ENCODE measurements at regions not wholly inside any gene's neighbourhood (a gene's known extent, or its start where the extent isn't known, plus 50 kb on each side); places are given as distances from the start of the nearest gene placed in this dataset.

GRCh38 chr2:64300066-64300465 lies 153.9 kb upstream of the LGALSL start:
- no peak for DNase-seq (ENCODE audit: low read depth, low spot score)
- TF ChIP-seq CTCF (conservative IDR thresholded peaks at IDR 0.05) = no peak
- Mint-ChIP-seq H3K4me3 (no peak overlapping the region), H3K9me3 (peaks cover 2% of the 10 kb centered on the region), H3K4me1 (peaks cover 5% of the 10 kb centered on the region), H3K27ac (ENCODE audit: unreplicated experiment) (no peak overlapping the region), H3K27me3 (ENCODE audit: low read depth) (peaks cover 4% of the 10 kb centered on the region), H3K36me3 (ENCODE audit: low read depth) (no peaks in the 10 kb centered on the region)

- no peak for TF ChIP-seq CTCF (conservative IDR thresholded peaks at IDR 0.05)
- H3K36me3 Mint-ChIP-seq (ENCODE audit: low read depth) = no peaks in the 10 kb centered on the region
- no peak for DNase-seq (ENCODE audit: low read depth, low spot score)
- no peaks in the 10 kb centered on the region for H3K4me1 Mint-ChIP-seq
- peaks cover 10% of the 10 kb centered on the region for H3K9me3 Mint-ChIP-seq
- no peaks in the 10 kb centered on the region for H3K27me3 Mint-ChIP-seq (ENCODE audit: low read depth)
- no peak overlapping the region for H3K27ac Mint-ChIP-seq (ENCODE audit: unreplicated experiment)
- no peak overlapping the region for H3K4me3 Mint-ChIP-seq
These were observed 150.7 kb upstream of the LGALSL start for GRCh38 chr2:64303250-64303649.

- no peaks in the 10 kb centered on the region for H3K27me3 Mint-ChIP-seq (ENCODE audit: low read depth)
- no peak for DNase-seq (ENCODE audit: low read depth, low spot score)
- no peak overlapping the region for H3K4me3 Mint-ChIP-seq
- H3K36me3 Mint-ChIP-seq (ENCODE audit: low read depth) = no peaks in the 10 kb centered on the region
- H3K27ac Mint-ChIP-seq (ENCODE audit: unreplicated experiment) = no peak overlapping the region
- TF ChIP-seq CTCF (conservative IDR thresholded peaks at IDR 0.05) = no peak
- peaks cover 10% of the 10 kb centered on the region for H3K9me3 Mint-ChIP-seq
- H3K4me1 Mint-ChIP-seq = peaks cover 23% of the 10 kb centered on the region
These were observed 146.5 kb upstream of the LGALSL start for GRCh38 chr2:64307421-64307820.

- Mint-ChIP-seq H3K27ac (ENCODE audit: unreplicated experiment) (peak overlapping the region; percentile 97), H3K4me3 (peak overlapping the region; percentile 45)
- no peak for DNase-seq (ENCODE audit: low read depth, low spot score)
These were observed 142.6 kb upstream of the LGALSL start for GRCh38 chr2:64311191-64311910.

GRCh38 chr2:64311948-64312621 lies 141.9 kb upstream of the LGALSL start:
- H3K4me1 Mint-ChIP-seq = peaks cover 45% of the 10 kb centered on the region
- peak; percentile 61 for TF ChIP-seq CTCF (conservative IDR thresholded peaks at IDR 0.05)
- peak overlapping the region; percentile 45 for H3K4me3 Mint-ChIP-seq
- H3K27ac Mint-ChIP-seq (ENCODE audit: unreplicated experiment) = peak overlapping the region; percentile 97
- peak; percentile 62 for DNase-seq (ENCODE audit: low read depth, low spot score)
- H3K9me3 Mint-ChIP-seq = no peaks in the 10 kb centered on the region
- no peaks in the 10 kb centered on the region for H3K36me3 Mint-ChIP-seq (ENCODE audit: low read depth)
- no peaks in the 10 kb centered on the region for H3K27me3 Mint-ChIP-seq (ENCODE audit: low read depth)

More at GRCh38 chr2:64311191-64311910, 142.6 kb upstream of the LGALSL start:
- Mint-ChIP-seq H3K36me3 (ENCODE audit: low read depth) (no peaks in the 10 kb centered on the region), H3K27me3 (ENCODE audit: low read depth) (no peaks in the 10 kb centered on the region), H3K4me1 (peaks cover 43% of the 10 kb centered on the region), H3K9me3 (peaks cover 4% of the 10 kb centered on the region)
- TF ChIP-seq CTCF (conservative IDR thresholded peaks at IDR 0.05) = no peak
